ENCODE measurements at regions not wholly inside any gene's neighbourhood (a gene's known extent, or its start where the extent isn't known, plus 50 kb on each side); places are given as distances from the start of the nearest gene placed in this dataset.

GRCh38 chr9:27752069-27752468, 178.8 kb upstream of the C9orf72 start:
- DNase-seq = no peak

- no peak for DNase-seq
These were observed 182.6 kb upstream of the C9orf72 start for GRCh38 chr9:27755846-27756245.

GRCh38 chr9:27756418-27756817, 183.1 kb upstream of the C9orf72 start:
- DNase-seq = no peak

- DNase-seq = no peak
These were observed 190.6 kb upstream of the C9orf72 start for GRCh38 chr9:27763831-27764230.

- DNase-seq = no peak
These were observed 192.2 kb upstream of the C9orf72 start for GRCh38 chr9:27765266-27766072.

GRCh38 chr9:27766073-27766835, 193.0 kb upstream of the C9orf72 start:
- no peak for DNase-seq

GRCh38 chr9:27768781-27769180, 195.5 kb upstream of the C9orf72 start:
- DNase-seq = no peak

- no peak for DNase-seq
These were observed 197.3 kb upstream of the C9orf72 start for GRCh38 chr9:27770541-27770940.

- no peak for DNase-seq
These were observed 198.7 kb upstream of the C9orf72 start for GRCh38 chr9:27771803-27772545.

GRCh38 chr9:27784847-27785713, 211.8 kb upstream of the C9orf72 start:
- DNase-seq = no peak

- DNase-seq = no peak
These were observed 212.4 kb upstream of the C9orf72 start for GRCh38 chr9:27785714-27786100.

GRCh38 chr9:27787891-27788290, 214.6 kb upstream of the C9orf72 start:
- no peak for DNase-seq

- no peak for DNase-seq
These were observed 218.0 kb upstream of the C9orf72 start for GRCh38 chr9:27791311-27791710.

- DNase-seq = no peak
These were observed 219.8 kb upstream of the C9orf72 start for GRCh38 chr9:27792971-27793689.

GRCh38 chr9:27799326-27799725, 226.0 kb upstream of the C9orf72 start:
- no peak for DNase-seq

GRCh38 chr9:27800159-27800558, 226.9 kb upstream of the C9orf72 start:
- DNase-seq = no peak

- no peak for DNase-seq
These were observed 227.6 kb upstream of the C9orf72 start for GRCh38 chr9:27800692-27801370.

GRCh38 chr9:27801545-27801944, 228.3 kb upstream of the C9orf72 start:
- no peak for DNase-seq

GRCh38 chr9:27802418-27802817, 229.1 kb upstream of the C9orf72 start:
- no peak for DNase-seq

GRCh38 chr9:27808864-27809263, 235.6 kb upstream of the C9orf72 start:
- DNase-seq = no peak

GRCh38 chr9:27817747-27818146, 244.5 kb upstream of the C9orf72 start:
- DNase-seq = no peak
